GM19035 (cell line): ENCODE measurements at regions not wholly inside any gene's neighbourhood (a gene's known extent, or its start where the extent isn't known, plus 50 kb on each side); places are given as distances from the start of the nearest gene placed in this dataset.
"Not testable (repeated sequence)": the region's sequence is repeated elsewhere in the genome, so short reads cannot be mapped to it uniquely, and the experiment has no call there.

ENCODE experiments used
- ATAC-seq: cut with Tn5 transposase; IDR thresholded peaks from one replicate; pipeline ENCODE4 v1.9.1; 2021; ENCODE audit not compliant: unreplicated experiment

GRCh38 chr1:229907884-229908638, 159.0 kb upstream of the GALNT2 start:
- no peak for ATAC-seq

- no peak for ATAC-seq
Observed at GRCh38 chr1:229908689-229909088, 158.3 kb upstream of the GALNT2 start.

- no peak for ATAC-seq
Observed at GRCh38 chr1:229913489-229913888, 153.5 kb upstream of the GALNT2 start.

- ATAC-seq, result not testable (repeated sequence)
Observed at GRCh38 chr1:229919488-229919887, 147.6 kb upstream of the GALNT2 start.

- no peak for ATAC-seq
Observed at GRCh38 chr1:229920683-229921082, 146.4 kb upstream of the GALNT2 start.

- ATAC-seq, result no peak
Observed at GRCh38 chr1:229922249-229922648, 144.8 kb upstream of the GALNT2 start.

GRCh38 chr1:229924639-229925038, 142.4 kb upstream of the GALNT2 start:
- no peak for ATAC-seq

DNA sequence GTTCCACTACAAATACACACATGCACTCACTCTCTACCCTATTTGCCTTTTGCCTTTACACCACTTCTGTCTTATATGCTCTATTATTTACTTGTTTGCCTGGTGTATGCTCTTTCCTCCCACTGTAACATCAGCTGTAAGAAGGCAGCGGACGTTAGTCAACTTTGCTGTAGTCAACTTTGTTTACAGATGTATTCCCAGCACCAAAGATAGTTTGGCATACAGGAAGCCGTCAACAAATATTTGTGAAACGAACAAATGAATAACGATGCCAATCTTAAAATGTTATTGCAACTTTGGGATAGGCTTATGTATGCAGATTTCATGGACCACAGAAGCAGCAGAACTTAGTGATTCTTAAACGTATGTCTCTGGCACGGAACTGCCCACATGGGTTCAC, 138.3 kb upstream of the GALNT2 start:
- ATAC-seq, result no peak

DNA sequence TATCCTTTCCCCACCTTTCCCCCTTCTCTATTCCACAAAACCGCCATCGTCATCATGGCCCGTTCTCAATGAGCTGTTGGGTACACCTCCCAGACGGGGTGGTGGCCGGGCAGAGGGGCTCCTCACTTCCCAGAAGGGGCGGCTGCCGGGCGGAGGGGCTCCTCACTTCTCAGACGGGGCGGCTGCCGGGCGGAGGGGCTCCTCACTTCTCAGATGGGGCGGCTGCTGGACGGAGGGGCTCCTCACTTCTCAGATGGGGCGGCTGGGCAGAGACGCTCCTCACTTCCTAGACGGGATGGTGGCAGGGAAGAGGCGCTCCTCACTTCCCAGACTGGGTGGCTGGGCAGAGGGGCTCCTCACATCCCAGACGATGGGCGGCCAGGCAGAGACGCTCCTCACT, 135.3 kb upstream of the GALNT2 start:
- not testable (repeated sequence) for ATAC-seq

DNA sequence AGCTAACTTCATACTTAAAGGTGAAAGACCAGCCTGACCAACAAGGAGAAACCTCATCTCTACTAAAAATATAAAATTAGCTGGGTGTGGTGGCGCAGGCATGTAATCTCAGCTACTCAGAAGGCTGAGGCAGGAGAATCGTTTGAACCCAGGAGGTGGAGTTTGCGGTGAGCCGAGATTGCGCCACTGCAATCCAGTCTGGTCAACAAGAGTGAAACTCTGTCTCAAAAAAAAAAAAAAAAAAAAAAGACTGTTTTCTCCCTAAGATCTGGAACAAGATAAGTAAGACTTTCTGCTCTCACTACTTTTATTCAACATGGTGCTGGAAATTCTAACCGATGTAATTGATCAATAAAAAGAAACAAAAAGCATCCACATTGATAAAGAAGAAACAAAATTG, 131.9 kb upstream of the GALNT2 start:
- ATAC-seq, result not testable (repeated sequence)

DNA sequence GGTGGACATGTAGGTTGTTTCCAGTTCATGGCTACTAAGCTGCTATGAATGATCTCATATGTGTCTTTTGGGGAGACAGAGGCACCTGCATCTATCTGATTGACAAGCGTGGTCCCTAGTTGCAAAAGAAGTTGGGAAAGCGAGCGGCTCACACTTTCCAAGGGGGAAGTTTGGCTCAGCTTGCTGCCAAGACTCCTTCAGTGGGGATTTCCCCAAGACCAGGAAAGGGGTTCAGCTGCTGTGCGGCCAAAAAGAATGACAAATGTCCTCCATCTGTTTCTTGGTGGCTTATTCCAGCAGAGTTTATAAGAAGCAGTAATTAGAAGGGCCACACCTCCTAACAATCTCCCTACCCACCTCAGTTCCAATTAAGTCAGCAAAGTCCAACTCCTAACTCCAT, 128.5 kb upstream of the GALNT2 start:
- ATAC-seq, result no peak

DNA sequence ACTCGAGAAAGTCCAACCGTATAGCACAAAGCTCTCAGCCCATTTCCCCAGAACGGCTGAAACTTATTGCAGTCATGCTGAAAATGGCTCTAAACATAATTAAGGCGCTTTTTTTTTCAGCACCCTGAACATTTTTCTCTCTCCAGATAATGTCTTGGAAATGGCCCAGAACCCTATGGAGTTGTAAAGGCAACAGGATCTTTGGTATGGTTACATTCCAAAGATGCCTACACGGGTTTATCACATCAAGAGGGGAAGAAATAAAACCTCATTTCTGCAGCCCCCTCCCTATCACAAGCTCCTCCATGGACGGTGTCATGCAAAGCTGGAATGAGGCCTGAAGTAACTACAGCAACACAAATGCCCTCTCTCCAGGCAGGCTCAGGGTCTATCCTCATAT, 126.4 kb upstream of the GALNT2 start:
- ATAC-seq, result no peak

DNA sequence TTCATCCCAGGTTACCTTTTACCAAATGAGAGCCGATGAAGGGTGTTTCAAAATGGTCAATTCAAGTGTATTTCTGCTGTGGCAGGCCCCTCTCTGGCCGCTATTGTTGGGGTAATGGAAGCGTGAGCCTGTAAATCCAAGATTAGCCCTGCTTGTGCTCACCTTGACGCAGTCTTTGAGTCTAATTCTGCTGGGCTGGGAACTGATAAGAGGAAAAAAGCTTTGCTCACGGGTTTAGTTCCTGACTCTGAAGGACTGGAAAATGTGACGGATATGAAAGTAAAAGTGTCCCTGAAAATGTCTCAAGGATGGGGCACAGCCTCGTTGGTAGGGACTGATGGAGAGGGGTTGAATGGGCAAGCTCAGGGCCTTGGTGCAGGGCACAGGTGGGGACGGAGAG, 125.9 kb upstream of the GALNT2 start:
- ATAC-seq, result no peak

GRCh38 chr1:229941831-229942230, 125.2 kb upstream of the GALNT2 start:
- no peak for ATAC-seq

DNA sequence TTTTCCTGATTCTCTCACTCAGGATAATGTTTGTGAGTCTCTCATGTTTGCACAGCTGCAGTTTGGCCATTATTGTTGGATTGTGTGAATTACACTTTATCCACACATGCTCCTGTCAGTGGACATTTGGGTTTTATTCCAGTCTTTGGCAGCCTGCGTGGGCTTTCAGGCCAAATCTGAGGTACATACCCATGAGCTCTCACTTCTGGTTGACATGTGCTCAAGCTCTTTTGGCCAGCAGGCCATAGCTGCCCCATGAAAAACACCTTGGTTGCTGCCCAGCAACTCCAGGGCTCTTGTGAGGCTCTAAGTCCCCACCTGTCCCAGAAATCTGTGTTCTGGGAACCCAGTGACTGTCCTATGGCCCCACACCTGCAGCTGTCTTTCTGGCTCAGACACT, 124.5 kb upstream of the GALNT2 start:
- ATAC-seq, result no peak

GRCh38 chr1:229943148-229943714, 123.8 kb upstream of the GALNT2 start:
- no peak for ATAC-seq

DNA sequence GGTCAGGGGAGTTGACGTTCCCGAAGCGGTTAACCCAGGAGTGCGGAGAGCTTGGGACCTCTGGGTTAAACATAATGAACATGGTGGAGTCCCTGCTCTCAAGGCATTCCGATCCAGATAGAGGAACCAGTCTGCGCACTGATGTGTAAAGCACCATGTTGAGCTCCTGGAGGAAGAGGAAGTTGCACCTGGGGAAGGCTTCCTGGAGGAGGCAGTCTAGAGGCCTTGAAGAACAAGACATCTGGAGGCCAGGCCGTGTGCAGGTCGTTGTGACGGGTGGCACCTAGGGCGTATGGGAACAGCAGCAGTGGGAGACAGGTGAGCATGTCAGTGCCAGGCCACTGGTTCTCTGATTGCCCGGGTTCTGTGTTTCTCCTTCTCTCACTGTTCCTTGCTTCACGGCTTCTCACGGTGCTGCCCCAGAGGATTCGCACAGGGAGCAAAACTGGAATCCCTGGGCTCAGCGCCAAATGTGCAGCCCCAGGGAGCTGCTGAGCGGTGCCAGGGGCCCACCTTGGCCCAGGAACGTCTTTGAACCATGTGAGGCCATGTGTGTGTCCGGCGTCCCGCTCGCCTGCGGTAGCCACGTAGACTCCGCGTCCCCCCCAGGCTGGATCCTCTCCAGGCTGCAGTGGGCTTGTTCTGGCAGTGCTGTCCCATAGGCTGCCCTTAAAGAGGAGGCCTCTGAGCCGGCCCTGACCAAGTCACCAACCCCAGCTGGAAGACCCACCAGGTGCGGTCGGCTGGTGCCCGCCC, 122.9 kb upstream of the GALNT2 start:
- no peak for ATAC-seq

GRCh38 chr1:229945795-229946194, 121.2 kb upstream of the GALNT2 start:
- no peak for ATAC-seq

DNA sequence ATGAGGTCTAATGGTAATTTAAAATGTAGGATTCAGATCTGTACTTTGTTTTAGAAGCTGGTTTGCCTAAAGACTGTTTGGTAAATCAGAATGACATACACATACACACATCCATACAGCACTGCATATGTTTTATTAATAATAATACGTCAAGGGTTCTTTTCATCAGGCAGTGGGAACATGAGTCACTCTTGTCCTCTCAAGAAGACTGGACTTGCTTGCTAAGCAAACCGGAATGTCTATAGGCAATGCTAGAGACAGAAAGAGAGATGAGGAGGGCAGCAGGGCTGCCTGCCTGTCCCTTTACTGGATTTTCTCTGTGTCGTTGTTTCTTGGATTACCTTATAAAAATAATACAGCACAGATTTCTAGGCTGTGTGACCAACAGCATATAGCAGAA, 119.1 kb upstream of the GALNT2 start:
- ATAC-seq, result no peak

- ATAC-seq, result no peak
Observed at GRCh38 chr1:229948438-229948837, 118.6 kb upstream of the GALNT2 start.

DNA sequence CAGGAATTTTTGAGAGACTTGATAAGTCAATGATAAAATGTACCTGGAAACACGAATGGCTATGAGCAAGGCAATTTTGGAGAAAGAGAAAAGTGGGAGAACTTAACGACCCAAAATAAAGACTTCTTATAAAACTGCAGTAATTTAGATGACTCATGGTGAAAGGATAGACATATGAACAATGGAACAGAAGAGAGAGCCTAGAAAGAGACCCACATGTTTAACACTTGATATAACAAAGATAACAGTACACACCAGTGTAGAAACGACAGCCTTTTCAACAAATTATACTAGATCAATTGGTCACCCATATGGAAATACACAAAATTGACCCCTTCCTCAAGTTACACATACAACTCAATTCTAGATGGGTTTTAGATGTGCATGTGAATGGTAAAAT, 117.5 kb upstream of the GALNT2 start:
- ATAC-seq, result no peak

GRCh38 chr1:229950020-229950419, 117.0 kb upstream of the GALNT2 start:
- ATAC-seq, result no peak
